ENCODE measurements at regions not wholly inside any gene's neighbourhood (a gene's known extent, or its start where the extent isn't known, plus 50 kb on each side); places are given as distances from the start of the nearest gene placed in this dataset.

DNA sequence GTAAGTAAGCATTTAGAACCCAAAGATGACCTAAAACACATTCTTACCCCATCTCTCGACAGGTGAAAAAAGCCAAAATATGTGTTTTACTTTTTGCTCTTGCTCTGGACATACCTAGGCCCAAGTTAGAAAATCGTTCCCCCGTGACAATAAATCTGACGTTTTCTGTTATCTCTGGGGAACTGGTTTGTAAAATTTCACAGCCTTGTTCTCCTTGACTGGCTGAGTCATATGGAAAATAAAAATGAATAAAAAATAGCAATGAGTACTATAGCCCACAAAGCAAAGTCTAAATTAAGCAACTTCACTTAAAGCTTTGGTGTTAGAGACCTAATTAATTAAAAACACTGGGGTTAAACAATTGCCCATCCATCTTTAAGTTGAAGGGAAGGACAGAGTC lies 286.9 kb upstream of the CLINT1 start:
- H3K9me3 ChIP-seq (replicated peaks in 1 of 3): no peaks in the 10 kb centered on the region
- DNase-seq: no peak
- 50 to 69% (median 64%) methylated on average over 4 of the region's 4 CpGs for WGBS, 4 donors
- H3K27ac ChIP-seq: no peak overlapping the region
- H3K36me3 ChIP-seq (replicated peaks in 1 of 2): no peaks in the 10 kb centered on the region
- TF ChIP-seq, protein P1, sequence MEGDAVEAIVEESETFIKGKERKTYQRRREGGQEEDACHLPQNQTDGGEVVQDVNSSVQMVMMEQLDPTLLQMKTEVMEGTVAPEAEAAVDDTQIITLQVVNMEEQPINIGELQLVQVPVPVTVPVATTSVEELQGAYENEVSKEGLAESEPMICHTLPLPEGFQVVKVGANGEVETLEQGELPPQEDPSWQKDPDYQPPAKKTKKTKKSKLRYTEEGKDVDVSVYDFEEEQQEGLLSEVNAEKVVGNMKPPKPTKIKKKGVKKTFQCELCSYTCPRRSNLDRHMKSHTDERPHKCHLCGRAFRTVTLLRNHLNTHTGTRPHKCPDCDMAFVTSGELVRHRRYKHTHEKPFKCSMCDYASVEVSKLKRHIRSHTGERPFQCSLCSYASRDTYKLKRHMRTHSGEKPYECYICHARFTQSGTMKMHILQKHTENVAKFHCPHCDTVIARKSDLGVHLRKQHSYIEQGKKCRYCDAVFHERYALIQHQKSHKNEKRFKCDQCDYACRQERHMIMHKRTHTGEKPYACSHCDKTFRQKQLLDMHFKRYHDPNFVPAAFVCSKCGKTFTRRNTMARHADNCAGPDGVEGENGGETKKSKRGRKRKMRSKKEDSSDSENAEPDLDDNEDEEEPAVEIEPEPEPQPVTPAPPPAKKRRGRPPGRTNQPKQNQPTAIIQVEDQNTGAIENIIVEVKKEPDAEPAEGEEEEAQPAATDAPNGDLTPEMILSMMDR (IDR thresholded peaks at IDR 0.05): no peak
- no peak for TF ChIP-seq POLR2A (IDR thresholded peaks at IDR 0.05)
- intact Hi-C loops (cut with DNase I): no loop called here
- H3K27me3 ChIP-seq: no peaks in the 10 kb centered on the region
- H3K4me1 ChIP-seq (replicated peaks in 1 of 2): peaks cover 0 to 6% of the 10 kb centered on the region in 2 donors
- no peak overlapping the region for H3K4me3 ChIP-seq

DNA sequence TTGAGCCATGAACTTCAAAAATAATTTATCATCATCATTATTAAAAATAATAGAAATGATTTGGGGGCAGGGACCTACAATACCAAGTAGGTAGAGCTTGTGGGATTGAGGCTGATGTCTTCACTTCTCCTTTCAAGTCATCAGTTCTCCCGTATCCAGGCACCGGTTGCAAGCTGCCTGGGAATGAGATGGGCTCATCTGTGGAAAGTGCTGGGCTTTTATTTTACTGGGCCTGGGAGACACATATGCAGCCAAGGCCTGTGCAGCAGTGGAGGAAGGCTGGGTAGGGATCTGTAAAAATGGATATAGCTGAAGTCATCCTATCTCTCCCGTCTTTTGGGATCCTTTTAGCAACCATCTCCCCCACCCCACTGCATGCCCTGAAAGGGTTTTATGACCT lies 284.1 kb upstream of the CLINT1 start:
- intact Hi-C loops (cut with DNase I): no loop called here
- WGBS, 4 donors: 61 to 80% (median 63%) methylated on average over 3 of the region's 3 CpGs

DNA sequence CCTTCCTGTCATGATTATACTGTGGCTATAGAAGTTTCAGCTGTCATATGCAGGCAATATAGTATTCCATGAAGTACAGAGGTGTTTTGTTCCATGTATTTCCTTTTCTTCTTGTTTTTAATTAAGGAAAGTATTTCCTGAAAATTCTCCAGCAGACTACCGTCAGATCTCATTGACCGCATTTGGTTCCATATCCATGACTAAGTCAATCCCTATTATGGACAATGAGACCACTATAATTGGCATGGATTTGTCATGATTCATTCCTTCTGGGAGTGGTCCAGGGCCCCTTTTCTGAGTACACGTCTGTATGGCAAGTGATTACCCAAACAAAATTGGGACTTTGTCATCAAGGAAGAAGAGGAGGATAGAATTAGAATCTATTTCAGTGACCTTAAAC lies 283.2 kb upstream of the CLINT1 start:
- H3K36me3 ChIP-seq (replicated peaks in 1 of 2): no peaks in the 10 kb centered on the region
- no peak for DNase-seq
- intact Hi-C loops (cut with DNase I): no loop called here

More for the DNA sequence above, 284.1 kb upstream of the CLINT1 start:
- Histone ChIP-seq H3K27ac (no peak overlapping the region), H3K4me1 (replicated peaks in 1 of 2) (peaks cover 0 to 6% of the 10 kb centered on the region in 2 donors), H3K27me3 (no peaks in the 10 kb centered on the region), H3K4me3 (no peak overlapping the region), H3K9me3 (replicated peaks in 1 of 3) (no peaks in the 10 kb centered on the region), H3K36me3 (replicated peaks in 1 of 2) (no peaks in the 10 kb centered on the region)
- no peak for DNase-seq
- TF ChIP-seq POLR2A (IDR thresholded peaks at IDR 0.05): no peak
- TF ChIP-seq, protein P1 (IDR thresholded peaks at IDR 0.05): no peak

DNA sequence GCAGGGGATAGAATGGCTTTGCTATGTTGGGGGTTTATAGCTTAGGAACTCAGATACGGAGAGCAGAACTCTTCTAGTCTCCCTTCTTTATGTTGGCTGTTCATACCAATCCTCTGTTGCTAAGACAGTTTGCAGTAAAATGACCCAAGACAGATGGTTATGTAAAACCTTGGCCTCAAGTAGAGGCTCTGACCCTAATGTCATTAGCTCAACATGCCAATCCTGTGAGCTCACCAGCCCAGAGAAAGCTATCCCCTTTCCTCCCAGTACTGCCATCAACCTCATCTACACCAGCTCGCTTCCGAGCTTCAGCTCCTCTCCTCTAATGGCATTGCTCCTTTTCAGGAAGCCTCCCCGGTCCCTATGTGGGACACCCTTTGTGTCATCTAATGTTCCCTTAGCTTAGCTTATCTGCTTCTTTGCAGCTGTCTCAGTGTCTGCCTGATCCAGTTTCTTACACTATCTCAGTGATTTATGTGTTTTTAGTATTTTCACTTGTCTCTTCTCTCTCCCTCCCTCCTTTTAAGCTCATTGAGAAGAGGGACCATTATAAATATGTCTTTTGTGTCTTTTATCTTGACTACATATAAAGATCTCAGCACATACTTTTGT lies 281.3 kb upstream of the CLINT1 start:
- 79 to 84% (median 81%) methylated on average over 4 of the region's 4 CpGs for WGBS, 4 donors
- Histone ChIP-seq H3K27me3 (no peaks in the 10 kb centered on the region), H3K27ac (no peak overlapping the region), H3K4me3 (no peak overlapping the region), H3K9me3 (replicated peaks in 1 of 3) (no peaks in the 10 kb centered on the region), H3K4me1 (replicated peaks in 1 of 2) (no peaks in the 10 kb centered on the region), H3K36me3 (replicated peaks in 1 of 2) (no peaks in the 10 kb centered on the region)
- no peak for TF ChIP-seq POLR2A (IDR thresholded peaks at IDR 0.05)
- TF ChIP-seq, protein P1 (IDR thresholded peaks at IDR 0.05): no peak
- DNase-seq: peak in 6 of 7 donors; percentile 10 to 56 (median 24)
- intact Hi-C loops (cut with DNase I): no loop called here

More for the DNA sequence above, 283.2 kb upstream of the CLINT1 start:
- Histone ChIP-seq H3K27ac (no peak overlapping the region), H3K27me3 (no peaks in the 10 kb centered on the region), H3K4me1 (replicated peaks in 1 of 2) (peaks cover 0 to 3% of the 10 kb centered on the region in 2 donors), H3K4me3 (no peak overlapping the region), H3K9me3 (replicated peaks in 1 of 3) (no peaks in the 10 kb centered on the region)
- WGBS, 4 donors: 82 to 89% (median 86%) methylated on average over 3 of the region's 3 CpGs
- no peak for TF ChIP-seq POLR2A (IDR thresholded peaks at IDR 0.05)
- TF ChIP-seq, protein P1 (IDR thresholded peaks at IDR 0.05): no peak

All from adrenal gland (tissue), 9 donors.